Heart left ventricle (tissue), 16 donors: ENCODE measurements at regions not wholly inside any gene's neighbourhood (a gene's known extent, or its start where the extent isn't known, plus 50 kb on each side); places are given as distances from the start of the nearest gene placed in this dataset.

Source experiments
- ATAC-seq, 4 donors: fragments of 200-7000 bp; cut with Tn5 transposase; one replicate each; pipeline ENCODE4 v1.9.1; 2020 to 2022; ENCODE audit warnings: moderate library complexity in 4 of 4, mild to moderate bottlenecking in 3 of 4, moderate number of reproducible peaks in 1 of 4
- DNase-seq, 5 donors: peaks; one replicate each; pipeline ENCODE4 v3.0.0-alpha.2; 2020
- H3K27ac ChIP-seq, 12 donors: fragments of 200-600 bp; sonication (generic) in 4 of 12; one replicate each; pipeline versions ENCODE4 v1.5.0 to v1.8.0; 2016 to 2022; ENCODE audit warnings: mild to moderate bottlenecking in 2 of 12
- H3K27me3 ChIP-seq, 9 donors: fragments of 200-600 bp; sonication (generic) in 2 of 9; one replicate each; pipeline versions ENCODE4 v1.5.1 to v1.8.0; 2016 to 2022; ENCODE audit warnings: mild to moderate bottlenecking in 3 of 9
- H3K36me3 ChIP-seq, 9 donors: fragments of 200-600 bp; sonication (generic) in 2 of 9; one replicate each; pipeline versions ENCODE4 v1.5.0 to v1.8.0; 2018 to 2022; ENCODE audit warnings: mild to moderate bottlenecking in 2 of 9
- H3K4me1 ChIP-seq, 12 donors: fragments of 200-600 bp; sonication (generic) in 4 of 12; one replicate each; pipeline versions ENCODE4 v1.5.0 to v1.8.0; 2016 to 2022; ENCODE audit warnings: mild to moderate bottlenecking in 3 of 12
- H3K4me3 ChIP-seq, 12 donors: fragments of 200-600 bp; sonication (generic) in 4 of 12; one replicate each; pipeline versions ENCODE4 v1.5.0 to v1.8.0; 2017 to 2022; ENCODE audit warnings: mild to moderate bottlenecking in 9 of 12, moderate library complexity in 4 of 12
- H3K9me3 ChIP-seq, 12 donors: fragments of 200-600 bp; sonication (generic) in 4 of 12; one replicate each; pipeline versions ENCODE4 v1.5.0 to v1.8.0; 2016 to 2022; ENCODE audit warnings: mild to moderate bottlenecking in 1 of 12
- POLR2A ChIP-seq, 2 donors: fragments of 450-650 bp; IDR thresholded peaks; one replicate each; pipeline ENCODE4 v1.6.1; 2017; ENCODE audit warnings: antibody characterized with exemption in 2 of 2, mild to moderate bottlenecking in 2 of 2, moderate library complexity in 2 of 2
- WGBS, 4 donors: extraction: QIAGEN DNeasy Blood & Tissue Kit in 2 of 4; methylation state at CpG; one replicate each; pipeline versions ENCODE4 v1.1.5 to v1.1.7; 2013 to 2018; 5-methylcytosine and 5-hydroxymethylcytosine counted together
- intact Hi-C, 10 donors: fragments of 100-400 bp; cut with DNase I; formaldehyde crosslinking; loops; one replicate each; pipeline versions ENCODE4 v1.11.1 to v1.14.2; 2022
- TF ChIP-seq, protein P1 (sequence below), 12 donors: fragments of 200-600 bp; sonication (generic) in 4 of 12; IDR thresholded peaks; one replicate each; pipeline versions ENCODE4 v1.5.0 to v1.8.0; 2018 to 2022; ENCODE audit warnings: antibody characterized with exemption in 12 of 12, mild to moderate bottlenecking in 5 of 12
- donor health status: ischemic (EF 13 %, LVEDD 7.1; RV severe dilation, severe dysfunction).
- donor health status: healthy with polysubstance abuse.
- donor health status: DM: no; HTN: yes; CAD: no.
- donor health status: DM: no; HTN: no; CAD: no.
- donor health status: ischemic (EF 25% LVEDD 6.9; RV normal size, moderate dysfunction).
- donor health status: ischemic (EF 25% LVEDD 5.7; RV mildly dilated, moderate dysfunction).
- donor health status: healthy.
- donor health status: DM: yes; HTN: yes; CAD: no.
- donor health status: ischemic (EF 35%, LVEDD 5.7; RV mildly dilated, moderate dysfunction).
- donor health status: nonischemic (EF 11% LVEDD 7.7; RV severe dilation, severe dysfunction).
- donor health status: DM: yes; HTN: yes; CAD: no.
- donor health status: PGD.
- donor health status: ischemic (EF 29% LVEDD 5.4; RV normal size, mild dysfunction).
- donor health status: nonischemic (EF 23%, LVEDD 6.1; RV moderate dilation, normal function).

DNA sequence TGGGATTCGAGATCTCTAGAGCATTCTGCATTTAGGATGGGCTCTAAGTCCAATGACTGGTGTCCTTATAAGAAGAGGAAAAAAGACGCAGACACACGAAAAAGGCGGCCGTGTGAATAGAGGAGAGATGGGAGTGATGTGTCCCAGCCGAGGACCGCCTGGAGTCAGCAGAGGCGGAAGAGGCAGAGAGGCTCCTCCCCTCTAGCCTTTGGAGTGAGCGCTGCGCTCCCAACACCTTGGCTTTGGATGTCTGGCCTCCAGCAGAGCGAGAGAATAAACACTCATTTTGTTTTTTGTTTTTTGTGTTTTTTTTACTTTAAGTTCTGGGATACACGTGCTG lies 83.0 kb upstream of the RTL6 start:
- intact Hi-C loops: no loop called here
- Histone ChIP-seq H3K27me3 (peaks cover 0 to 7% (median 0%) of the 10 kb centered on the region in 9 donors), H3K4me1 (no peaks in the 10 kb centered on the region), H3K4me3 (no peak overlapping the region), H3K36me3 (no peaks in the 10 kb centered on the region), H3K27ac (no peak overlapping the region), H3K9me3 (no peaks in the 10 kb centered on the region)
- TF ChIP-seq, protein P1, sequence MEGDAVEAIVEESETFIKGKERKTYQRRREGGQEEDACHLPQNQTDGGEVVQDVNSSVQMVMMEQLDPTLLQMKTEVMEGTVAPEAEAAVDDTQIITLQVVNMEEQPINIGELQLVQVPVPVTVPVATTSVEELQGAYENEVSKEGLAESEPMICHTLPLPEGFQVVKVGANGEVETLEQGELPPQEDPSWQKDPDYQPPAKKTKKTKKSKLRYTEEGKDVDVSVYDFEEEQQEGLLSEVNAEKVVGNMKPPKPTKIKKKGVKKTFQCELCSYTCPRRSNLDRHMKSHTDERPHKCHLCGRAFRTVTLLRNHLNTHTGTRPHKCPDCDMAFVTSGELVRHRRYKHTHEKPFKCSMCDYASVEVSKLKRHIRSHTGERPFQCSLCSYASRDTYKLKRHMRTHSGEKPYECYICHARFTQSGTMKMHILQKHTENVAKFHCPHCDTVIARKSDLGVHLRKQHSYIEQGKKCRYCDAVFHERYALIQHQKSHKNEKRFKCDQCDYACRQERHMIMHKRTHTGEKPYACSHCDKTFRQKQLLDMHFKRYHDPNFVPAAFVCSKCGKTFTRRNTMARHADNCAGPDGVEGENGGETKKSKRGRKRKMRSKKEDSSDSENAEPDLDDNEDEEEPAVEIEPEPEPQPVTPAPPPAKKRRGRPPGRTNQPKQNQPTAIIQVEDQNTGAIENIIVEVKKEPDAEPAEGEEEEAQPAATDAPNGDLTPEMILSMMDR (IDR thresholded peaks at IDR 0.05): no peak
- TF ChIP-seq POLR2A (IDR thresholded peaks at IDR 0.05): no peak
- ATAC-seq (no peak), DNase-seq (peak in 3 of 5 donors; percentile 9 to 31 (median 20))
- 85 to 89% (median 88%) methylated on average over 12 of the region's 12 CpGs for WGBS, 4 donors

DNA sequence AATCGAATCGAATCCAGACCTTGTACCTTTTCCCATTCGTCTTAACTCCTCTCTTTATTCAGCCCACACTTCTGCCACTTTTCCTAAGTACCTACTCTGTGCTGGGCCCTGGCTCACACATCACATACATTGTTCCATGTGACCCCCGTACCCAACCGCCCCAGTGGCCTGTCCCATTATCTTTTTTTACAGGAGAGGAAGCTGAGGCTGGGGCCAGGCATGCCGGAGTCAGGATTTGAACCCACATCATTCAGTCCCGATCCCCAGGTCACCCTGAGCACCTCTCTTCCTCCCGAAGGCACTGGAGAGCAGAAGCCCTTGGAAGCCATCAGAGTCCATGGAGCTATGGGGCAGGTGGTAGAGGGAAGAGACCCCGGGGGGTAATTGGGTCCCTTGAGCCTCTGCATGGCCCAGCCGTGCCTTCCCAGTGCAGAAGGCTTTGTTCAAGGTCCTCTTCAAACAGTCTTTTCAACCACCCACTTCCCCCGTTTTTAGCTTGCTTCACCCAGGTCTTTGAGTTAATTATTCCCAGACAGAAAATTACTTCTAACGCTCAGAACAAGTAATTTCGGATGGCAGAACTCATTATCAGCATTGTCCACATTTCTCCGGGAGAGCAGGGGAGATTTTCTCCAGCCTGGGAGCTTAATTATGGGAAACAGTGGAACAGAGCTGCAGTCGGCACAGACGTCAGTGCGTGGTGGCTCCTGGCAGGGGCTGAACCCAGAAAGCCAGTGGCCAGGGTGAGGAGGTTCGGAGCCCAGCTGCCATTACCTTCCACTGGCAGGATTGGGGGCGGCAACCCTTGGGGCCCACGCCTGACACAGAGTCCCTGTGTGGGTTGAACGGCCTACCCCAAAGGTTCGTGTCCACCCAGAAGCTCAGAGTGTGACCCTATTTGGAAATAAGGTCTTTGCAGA lies 82.4 kb upstream of the RTL6 start:
- H3K36me3 ChIP-seq: no peaks in the 10 kb centered on the region
- no peak for TF ChIP-seq POLR2A (IDR thresholded peaks at IDR 0.05)
- TF ChIP-seq, protein P1 (IDR thresholded peaks at IDR 0.05): no peak
- no peaks in the 10 kb centered on the region for H3K9me3 ChIP-seq
- H3K27me3 ChIP-seq: peaks cover 0 to 3% (median 0%) of the 10 kb centered on the region in 9 donors
- intact Hi-C loops: no loop called here
- no peak overlapping the region for H3K27ac ChIP-seq
- no peak overlapping the region for H3K4me3 ChIP-seq
- no peak for ATAC-seq
- 87 to 92% (median 88%) methylated on average over 22 of the region's 22 CpGs for WGBS, 4 donors
- no peaks in the 10 kb centered on the region for H3K4me1 ChIP-seq
- peak in 2 of 5 donors; percentile 7 to 43 for DNase-seq

DNA sequence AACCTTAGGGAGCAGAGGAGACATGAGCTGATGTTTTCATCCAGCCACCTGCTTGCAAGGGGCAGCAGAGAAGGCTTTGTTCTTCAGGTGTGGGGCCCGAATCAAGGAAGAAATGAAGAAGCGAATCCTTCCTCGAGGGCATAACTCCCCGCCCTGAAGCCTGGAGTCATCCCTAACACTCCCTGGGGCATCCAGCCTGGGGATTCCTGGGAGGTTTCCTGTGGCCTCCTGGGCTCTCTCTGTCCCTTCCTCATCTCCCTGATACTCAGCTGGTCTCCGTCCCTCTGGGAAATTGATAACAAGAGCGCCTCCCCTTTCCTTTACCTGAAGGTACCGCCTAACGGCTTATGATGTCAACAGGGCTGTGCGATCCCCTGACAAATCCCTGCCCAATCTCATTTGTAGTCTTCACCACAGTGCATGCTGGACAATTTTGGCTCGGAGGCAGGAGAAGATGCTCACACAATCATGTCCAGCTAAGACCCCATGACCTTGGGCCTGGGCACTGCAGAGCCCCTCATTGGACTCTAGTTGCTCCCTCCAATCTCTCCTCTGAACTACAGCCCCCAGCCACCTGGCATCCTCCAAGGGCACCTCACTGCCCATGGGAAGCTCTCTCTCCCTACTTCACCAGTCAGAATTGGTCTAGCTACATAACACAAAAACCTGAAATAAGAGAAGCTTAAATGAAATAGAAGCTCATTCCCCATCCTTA lies 80.6 kb upstream of the RTL6 start:
- WGBS, 4 donors: 74 to 84% (median 78%) methylated on average over 10 of the region's 10 CpGs
- Histone ChIP-seq H3K27me3 (peaks cover 0 to 8% (median 0%) of the 10 kb centered on the region in 9 donors), H3K9me3 (no peaks in the 10 kb centered on the region), H3K27ac (no peak overlapping the region), H3K36me3 (no peaks in the 10 kb centered on the region), H3K4me1 (peaks cover 0 to 12% (median 2%) of the 10 kb centered on the region in 12 donors), H3K4me3 (no peak overlapping the region)
- TF ChIP-seq, protein P1 (IDR thresholded peaks at IDR 0.05): no peak
- no peak for TF ChIP-seq POLR2A (IDR thresholded peaks at IDR 0.05)
- intact Hi-C loops: loop anchor here in 1 of 10 donors (10.0 kb wide), 1 partner anchor 84 kb away; the partner anchor contains the start of gene RTL6
- ATAC-seq: no peak
- peak in 1 of 5 donors; percentile 29 for DNase-seq

DNA sequence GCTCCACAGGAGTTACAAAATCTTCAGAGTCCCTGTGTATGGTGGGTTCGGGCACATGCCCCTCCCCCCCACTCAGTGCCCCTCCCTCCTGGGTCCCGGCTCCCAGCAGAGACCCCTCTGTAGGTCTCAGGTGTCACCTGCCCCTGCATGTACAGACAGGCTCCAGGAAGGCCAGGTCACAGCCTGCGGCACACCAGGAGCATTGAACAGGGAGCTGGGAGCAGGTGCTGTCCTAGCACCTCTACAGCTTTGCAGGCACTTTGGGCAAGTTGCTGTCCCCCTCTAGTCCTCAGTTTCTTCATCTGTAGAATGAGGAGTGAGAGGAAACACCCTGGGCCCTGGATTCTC lies 80.1 kb upstream of the RTL6 start:
- no peak for DNase-seq
- Histone ChIP-seq H3K4me1 (peaks cover 0 to 12% (median 2%) of the 10 kb centered on the region in 12 donors), H3K4me3 (no peak overlapping the region), H3K27me3 (peaks cover 0 to 8% (median 0%) of the 10 kb centered on the region in 9 donors), H3K36me3 (no peaks in the 10 kb centered on the region), H3K9me3 (no peaks in the 10 kb centered on the region), H3K27ac (no peak overlapping the region)
- no peak for TF ChIP-seq POLR2A (IDR thresholded peaks at IDR 0.05)
- TF ChIP-seq, protein P1 (IDR thresholded peaks at IDR 0.05): no peak
- intact Hi-C loops: loop anchor here in 1 of 10 donors (10.0 kb wide), 1 partner anchor 83 kb away; the partner anchor contains the start of gene RTL6
- WGBS, 4 donors: 72 to 94% (median 75%) methylated on average over 3 of the region's 3 CpGs; no CpG with 5 or more reads in 1 of the 4 donors
- no peak for ATAC-seq
